HG03095 (cell line): ENCODE measurements at regions not wholly inside any gene's neighbourhood (a gene's known extent, or its start where the extent isn't known, plus 50 kb on each side); places are given as distances from the start of the nearest gene placed in this dataset.
"Not testable (repeated sequence)": the region's sequence is repeated elsewhere in the genome, so short reads cannot be mapped to it uniquely, and the experiment has no call there.

Source experiments
- ATAC-seq: cut with Tn5 transposase; IDR thresholded peaks from one replicate; pipeline ENCODE4 v1.9.1; 2021; ENCODE audit warnings: moderate library complexity; ENCODE audit not compliant: unreplicated experiment

- ATAC-seq, result no peak
Observed at GRCh38 chr2:8142461-8142860, 539.4 kb upstream of the ID2 start.

- ATAC-seq, result no peak
Observed at GRCh38 chr2:8144131-8144631, 537.7 kb upstream of the ID2 start.

GRCh38 chr2:8144785-8145184 is 537.1 kb upstream of the ID2 start:
- ATAC-seq, result no peak

GRCh38 chr2:8145375-8145774 is 536.5 kb upstream of the ID2 start:
- ATAC-seq, result not testable (repeated sequence)

- no peak for ATAC-seq
Observed at GRCh38 chr2:8146132-8147005, 535.5 kb upstream of the ID2 start.

GRCh38 chr2:8148260-8149006 is 533.4 kb upstream of the ID2 start:
- no peak for ATAC-seq

- ATAC-seq, result no peak
Observed at GRCh38 chr2:8149007-8149405, 532.9 kb upstream of the ID2 start.

- no peak for ATAC-seq
Observed at GRCh38 chr2:8149985-8150539, 531.8 kb upstream of the ID2 start.

- ATAC-seq, result no peak
Observed at GRCh38 chr2:8151888-8152287, 530.0 kb upstream of the ID2 start.

- ATAC-seq, result peak; percentile 100
Observed at GRCh38 chr2:8152392-8153257, 529.2 kb upstream of the ID2 start.

GRCh38 chr2:8153258-8153718 is 528.6 kb upstream of the ID2 start:
- ATAC-seq, result peak; percentile 10

- ATAC-seq, result no peak
Observed at GRCh38 chr2:8154270-8154669, 527.6 kb upstream of the ID2 start.

- ATAC-seq, result no peak
Observed at GRCh38 chr2:8154936-8155335, 526.9 kb upstream of the ID2 start.

- ATAC-seq, result no peak
Observed at GRCh38 chr2:8157621-8158430, 524.0 kb upstream of the ID2 start.

GRCh38 chr2:8158711-8159110 is 523.1 kb upstream of the ID2 start:
- no peak for ATAC-seq

- ATAC-seq, result no peak
Observed at GRCh38 chr2:8159211-8159965, 522.5 kb upstream of the ID2 start.

- ATAC-seq, result no peak
Observed at GRCh38 chr2:8159966-8160603, 521.8 kb upstream of the ID2 start.

GRCh38 chr2:8160959-8161358 is 520.9 kb upstream of the ID2 start:
- ATAC-seq, result no peak

- ATAC-seq, result no peak
Observed at GRCh38 chr2:8162552-8162951, 519.3 kb upstream of the ID2 start.
